Right atrium auricular region (tissue), 2 donors: ENCODE measurements at regions not wholly inside any gene's neighbourhood (a gene's known extent, or its start where the extent isn't known, plus 50 kb on each side); places are given as distances from the start of the nearest gene placed in this dataset.

ENCODE experiments used
- DNase-seq: peaks from one replicate; pipeline ENCODE4 v3.0.0-alpha.2; 2019; ENCODE audit warnings: low spot score
- H3K27ac ChIP-seq, 2 donors: fragments of 200-600 bp; sonication (generic); 1 replicate in 1 of 2; 2 replicates in 1 of 2; pipeline ENCODE4 v1.5.1; 2016 to 2019
- H3K27me3 ChIP-seq, 2 donors: fragments of 200-600 bp; sonication (generic); one replicate each; pipeline versions ENCODE4 v1.5.1 to v1.6.0; 2017 to 2019
- H3K36me3 ChIP-seq: fragments of 200-600 bp; sonication (generic); one replicate; pipeline ENCODE4 v1.5.1; 2016
- H3K4me1 ChIP-seq, 2 donors: fragments of 200-600 bp; sonication (generic); one replicate each; pipeline versions ENCODE4 v1.5.1 to v1.6.0; 2017 to 2019
- H3K4me3 ChIP-seq, 2 donors: fragments of 200-600 bp; sonication (generic); 1 replicate in 1 of 2; 2 replicates in 1 of 2; pipeline ENCODE4 v1.5.1; 2017 to 2019; ENCODE audit warnings: mild to moderate bottlenecking in 1 of 2, moderate library complexity in 1 of 2
- H3K9me3 ChIP-seq, 2 donors: fragments of 200-600 bp; sonication (generic); one replicate each; pipeline ENCODE4 v1.5.1; 2019
- CTCF ChIP-seq, 2 donors: fragments of 200-600 bp; sonication (generic); IDR thresholded peaks; one replicate each; pipeline ENCODE4 v1.5.1; 2019; ENCODE audit warnings: antibody characterized with exemption in 2 of 2

GRCh38 chr1:2923351-2923750 lies 97.9 kb upstream of the ACTRT2 start:
- TF ChIP-seq CTCF (IDR thresholded peaks at IDR 0.05), result no peak
- no peak overlapping the region for H3K4me3 ChIP-seq
- no peak overlapping the region for H3K27ac ChIP-seq
- H3K36me3 ChIP-seq, result no peaks in the 10 kb centered on the region
- H3K4me1 ChIP-seq, result no peaks in the 10 kb centered on the region
- no peaks in the 10 kb centered on the region for H3K9me3 ChIP-seq
- no peaks in the 10 kb centered on the region for H3K27me3 ChIP-seq
- no peak for DNase-seq

GRCh38 chr1:2925291-2925690 lies 96.0 kb upstream of the ACTRT2 start:
- H3K4me3 ChIP-seq, result no peak overlapping the region
- H3K27ac ChIP-seq, result no peak overlapping the region
- H3K4me1 ChIP-seq, result no peaks in the 10 kb centered on the region
- no peaks in the 10 kb centered on the region for H3K9me3 ChIP-seq
- no peaks in the 10 kb centered on the region for H3K27me3 ChIP-seq
- DNase-seq, result no peak
- no peaks in the 10 kb centered on the region for H3K36me3 ChIP-seq
- no peak for TF ChIP-seq CTCF (IDR thresholded peaks at IDR 0.05)

- no peak for DNase-seq
- TF ChIP-seq CTCF (IDR thresholded peaks at IDR 0.05), result no peak
- no peaks in the 10 kb centered on the region for H3K4me1 ChIP-seq
- H3K4me3 ChIP-seq, result no peak overlapping the region
- H3K36me3 ChIP-seq, result no peaks in the 10 kb centered on the region
- H3K27ac ChIP-seq, result no peak overlapping the region
- no peaks in the 10 kb centered on the region for H3K27me3 ChIP-seq
- H3K9me3 ChIP-seq, result no peaks in the 10 kb centered on the region
These were observed 95.3 kb upstream of the ACTRT2 start for GRCh38 chr1:2925918-2926317.

GRCh38 chr1:2926447-2927055 lies 94.7 kb upstream of the ACTRT2 start:
- Histone ChIP-seq H3K9me3 (no peaks in the 10 kb centered on the region), H3K4me3 (no peak overlapping the region), H3K27ac (no peak overlapping the region), H3K36me3 (no peaks in the 10 kb centered on the region), H3K4me1 (no peaks in the 10 kb centered on the region), H3K27me3 (no peaks in the 10 kb centered on the region)
- DNase-seq, result no peak
- no peak for TF ChIP-seq CTCF (IDR thresholded peaks at IDR 0.05)

- Histone ChIP-seq H3K4me3 (no peak overlapping the region), H3K27ac (no peak overlapping the region), H3K9me3 (no peaks in the 10 kb centered on the region), H3K4me1 (no peaks in the 10 kb centered on the region), H3K27me3 (no peaks in the 10 kb centered on the region), H3K36me3 (no peaks in the 10 kb centered on the region)
- DNase-seq, result no peak
- no peak for TF ChIP-seq CTCF (IDR thresholded peaks at IDR 0.05)
These were observed 93.6 kb upstream of the ACTRT2 start for GRCh38 chr1:2927393-2928360.
